ENCODE measurements at regions not wholly inside any gene's neighbourhood (a gene's known extent, or its start where the extent isn't known, plus 50 kb on each side); places are given as distances from the start of the nearest gene placed in this dataset.

DNA sequence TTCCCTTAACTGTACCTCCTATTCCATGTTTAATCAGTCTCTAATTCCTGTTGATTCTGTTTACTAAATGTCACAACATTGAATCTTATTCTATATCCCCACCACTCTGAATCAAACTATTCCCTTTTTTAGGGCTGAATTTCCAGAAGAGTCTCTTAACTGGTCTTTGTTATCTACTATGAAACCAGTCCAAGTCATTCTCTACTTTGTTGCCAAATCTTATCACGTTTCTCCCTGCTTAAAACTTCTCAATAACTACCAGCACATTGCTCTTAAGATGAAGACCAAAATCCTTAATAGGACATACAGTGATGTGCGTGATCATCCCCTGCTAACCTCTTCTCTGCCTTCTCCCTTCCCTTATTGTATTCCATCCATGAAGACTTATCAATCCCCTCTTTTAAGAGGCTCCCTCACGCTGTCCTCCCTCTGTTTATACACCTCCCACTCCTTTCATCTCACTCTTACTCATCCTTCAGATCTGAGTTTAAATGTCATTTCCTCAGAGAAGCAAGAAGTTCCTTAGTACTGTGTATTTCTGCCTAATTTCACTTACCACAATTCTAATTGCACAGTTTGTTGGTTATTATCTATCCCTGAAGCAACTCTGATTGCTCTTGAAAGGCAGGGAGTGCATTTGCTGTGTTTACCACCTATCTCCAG, 143.0 kb upstream of the AHI1 start:
- TF ChIP-seq EZH2phosphoT487 (IDR thresholded peaks at IDR 0.05; ENCODE audit: borderline replicate concordance, low read length), result no peak
- TF ChIP-seq EZH2 (IDR thresholded peaks at IDR 0.05; ENCODE audit: low read length, unreplicated experiment), result no peak
- no peak for TF ChIP-seq CTCF (conservative IDR thresholded peaks at IDR 0.05; ENCODE audit: low read depth, low read length)
- Histone ChIP-seq H3K4me3 (ENCODE audit: low read length) (no peak overlapping the region), H3F3A (ENCODE audit: low read length, unreplicated experiment) (no peaks in the 10 kb centered on the region), H3K79me2 (ENCODE audit: low read length) (no peaks in the 10 kb centered on the region), H3K9ac (ENCODE audit: low read length) (no peak overlapping the region), H3K4me2 (ENCODE audit: low read length) (no peak overlapping the region), H3K27ac (ENCODE audit: low read length) (no peak overlapping the region), H3K36me3 (ENCODE audit: low read depth, low read length) (no peaks in the 10 kb centered on the region), H3K4me1 (ENCODE audit: insufficient read depth, low read length) (no peaks in the 10 kb centered on the region), H4K20me1 (ENCODE audit: low read length) (no peaks in the 10 kb centered on the region), H2AFZ (ENCODE audit: low read length) (no peak overlapping the region), H3K9me3 (ENCODE audit: low read length) (no peaks in the 10 kb centered on the region), H3K9me2 (replicated peaks; ENCODE audit: low read length) (no peaks in the 10 kb centered on the region), H3K27me3 (ENCODE audit: low read length) (no peaks in the 10 kb centered on the region)
- intact Hi-C loops (cut with micrococcal nuclease), result no loop called here
- no peak for DNase-seq
- POLR2A ChIA-PET (ENCODE audit: unreplicated experiment), result no interaction called here
- CTCF ChIA-PET, result no interaction called here
- ATAC-seq, result no peak
- BruUV-seq (replicated peaks), result no TSS peak

DNA sequence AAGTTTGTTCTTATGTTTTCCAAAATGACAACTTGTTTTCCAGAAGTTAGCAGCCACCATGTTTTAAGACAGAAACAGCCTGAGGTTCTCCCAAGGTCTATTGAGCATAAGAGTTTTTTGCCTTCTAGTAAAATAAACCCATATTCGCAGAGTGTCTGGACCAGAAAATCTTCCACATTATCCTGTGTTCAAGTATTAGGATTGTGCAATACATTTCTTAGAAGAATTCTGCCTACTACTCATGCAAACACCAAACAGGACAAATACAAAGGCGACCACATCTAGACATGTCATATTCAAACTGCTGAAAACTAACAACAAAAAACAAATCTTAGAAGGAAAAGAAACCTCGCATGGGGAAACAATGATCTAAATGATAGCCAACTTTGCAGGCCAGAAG, 145.4 kb upstream of the AHI1 start:
- no peaks in the 10 kb centered on the region for H3K36me3 ChIP-seq (ENCODE audit: low read depth, low read length)
- no peaks in the 10 kb centered on the region for H4K20me1 ChIP-seq (ENCODE audit: low read length)
- no peak overlapping the region for H3K27ac ChIP-seq (ENCODE audit: low read length)
- BruUV-seq (replicated peaks), result no TSS peak
- TF ChIP-seq EZH2 (IDR thresholded peaks at IDR 0.05; ENCODE audit: low read length, unreplicated experiment) (no peak), EZH2phosphoT487 (IDR thresholded peaks at IDR 0.05; ENCODE audit: borderline replicate concordance, low read length) (no peak), CTCF (conservative IDR thresholded peaks at IDR 0.05; ENCODE audit: low read depth, low read length) (no peak)
- no peaks in the 10 kb centered on the region for H3K27me3 ChIP-seq (ENCODE audit: low read length)
- H3K9me2 ChIP-seq (replicated peaks; ENCODE audit: low read length), result no peaks in the 10 kb centered on the region
- H3K79me2 ChIP-seq (ENCODE audit: low read length), result no peaks in the 10 kb centered on the region
- DNase-seq (no peak), ATAC-seq (no peak)
- ChIA-PET POLR2A (ENCODE audit: unreplicated experiment) (no interaction called here), CTCF (no interaction called here)
- no peak overlapping the region for H3K4me3 ChIP-seq (ENCODE audit: low read length)
- H3F3A ChIP-seq (ENCODE audit: low read length, unreplicated experiment), result no peaks in the 10 kb centered on the region
- intact Hi-C loops (cut with micrococcal nuclease), result no loop called here
- H3K4me2 ChIP-seq (ENCODE audit: low read length), result no peak overlapping the region
- H3K4me1 ChIP-seq (ENCODE audit: insufficient read depth, low read length), result no peaks in the 10 kb centered on the region
- no peak overlapping the region for H3K9ac ChIP-seq (ENCODE audit: low read length)
- no peaks in the 10 kb centered on the region for H3K9me3 ChIP-seq (ENCODE audit: low read length)
- H2AFZ ChIP-seq (ENCODE audit: low read length), result no peak overlapping the region

DNA sequence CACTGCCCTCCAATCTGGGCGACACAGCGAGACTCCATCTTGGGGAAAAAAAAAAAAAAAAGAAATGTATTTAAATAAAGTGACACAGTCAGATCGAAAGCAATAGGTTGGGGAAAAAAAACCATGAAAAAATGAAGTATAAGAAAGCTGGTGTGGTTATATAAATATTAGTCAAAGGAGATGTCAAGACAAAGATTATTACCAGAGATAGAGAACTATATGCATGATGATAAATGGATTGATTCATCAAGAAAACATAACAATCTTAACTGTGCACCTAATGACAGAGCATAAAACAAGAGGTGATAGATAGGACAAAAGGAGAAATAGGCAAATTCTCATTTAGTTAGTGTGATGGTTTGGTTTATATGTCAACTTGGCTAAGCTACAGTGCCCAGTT, 146.9 kb upstream of the AHI1 start:
- H3K27me3 ChIP-seq (ENCODE audit: low read length), result no peaks in the 10 kb centered on the region
- intact Hi-C loops (cut with micrococcal nuclease), result no loop called here
- no peaks in the 10 kb centered on the region for H3K4me1 ChIP-seq (ENCODE audit: insufficient read depth, low read length)
- H3K4me2 ChIP-seq (ENCODE audit: low read length), result no peak overlapping the region
- H2AFZ ChIP-seq (ENCODE audit: low read length), result no peak overlapping the region
- POLR2A ChIA-PET (ENCODE audit: unreplicated experiment), result no interaction called here
- H3K27ac ChIP-seq (ENCODE audit: low read length), result no peak overlapping the region
- no peaks in the 10 kb centered on the region for H3K36me3 ChIP-seq (ENCODE audit: low read depth, low read length)
- H3K9me3 ChIP-seq (ENCODE audit: low read length), result no peaks in the 10 kb centered on the region
- H3K4me3 ChIP-seq (ENCODE audit: low read length), result no peak overlapping the region
- no peaks in the 10 kb centered on the region for H3K79me2 ChIP-seq (ENCODE audit: low read length)
- H3F3A ChIP-seq (ENCODE audit: low read length, unreplicated experiment), result no peaks in the 10 kb centered on the region
- no peak overlapping the region for H3K9ac ChIP-seq (ENCODE audit: low read length)
- H4K20me1 ChIP-seq (ENCODE audit: low read length), result no peaks in the 10 kb centered on the region
- ATAC-seq, result no peak
- CTCF ChIA-PET, result no interaction called here
- no peak for DNase-seq
- H3K9me2 ChIP-seq (replicated peaks; ENCODE audit: low read length), result no peaks in the 10 kb centered on the region
- TF ChIP-seq EZH2phosphoT487 (IDR thresholded peaks at IDR 0.05; ENCODE audit: borderline replicate concordance, low read length) (no peak), EZH2 (IDR thresholded peaks at IDR 0.05; ENCODE audit: low read length, unreplicated experiment) (no peak), CTCF (conservative IDR thresholded peaks at IDR 0.05; ENCODE audit: low read depth, low read length) (no peak)
- no TSS peak for BruUV-seq (replicated peaks)
